GM23338 (cell line): ENCODE measurements at regions not wholly inside any gene's neighbourhood (a gene's known extent, or its start where the extent isn't known, plus 50 kb on each side); places are given as distances from the start of the nearest gene placed in this dataset.

Experiments
- ATAC-seq: fragments of 200-7000 bp; cut with Tn5 transposase; 3 replicates; pipeline ENCODE4 v1.9.1; 2020
- DNase-seq: peaks from one replicate; pipeline ENCODE4 v3.0.0-alpha.2; 2015; ENCODE audit warnings: low spot score
- H2AFZ ChIP-seq: fragments of 200-600 bp; sonication (generic); 2 replicates; pipeline ENCODE4 v1.8.0; 2016; ENCODE audit warnings: antibody characterized with exemption, mild to moderate bottlenecking, moderate library complexity
- H3F3A ChIP-seq: fragments of 200-600 bp; sonication (generic); replicated peaks from 2 replicates; pipeline ENCODE4 v1.8.0; 2017; ENCODE audit warnings: antibody characterized with exemption, mixed run types, low read depth
- H3K27ac ChIP-seq: fragments of 200-600 bp; sonication (generic); 2 replicates; pipeline ENCODE4 v1.6.1; 2016; ENCODE audit warnings: low read depth
- H3K27me3 ChIP-seq: fragments of 200-600 bp; sonication (generic); 2 replicates; pipeline ENCODE4 v1.8.0; 2016; ENCODE audit warnings: mild to moderate bottlenecking, mixed run types, moderate library complexity; ENCODE audit not compliant: insufficient read depth
- H3K36me3 ChIP-seq: fragments of 200-600 bp; sonication (generic); 2 replicates; pipeline ENCODE4 v1.8.0; 2016; ENCODE audit warnings: mild to moderate bottlenecking; ENCODE audit not compliant: insufficient read depth
- H3K4me1 ChIP-seq: fragments of 200-600 bp; sonication (generic); 2 replicates; pipeline ENCODE4 v1.8.0; 2016; ENCODE audit warnings: mild to moderate bottlenecking, moderate library complexity; ENCODE audit not compliant: insufficient read depth
- H3K4me2 ChIP-seq: fragments of 200-600 bp; sonication (generic); 2 replicates; pipeline ENCODE4 v1.7.1; 2017; ENCODE audit warnings: mixed run types
- H3K4me3 ChIP-seq: fragments of 200-600 bp; sonication (generic); 2 replicates; pipeline ENCODE4 v1.6.1; 2016; ENCODE audit warnings: mixed run types
- H3K79me2 ChIP-seq: fragments of 200-600 bp; sonication (generic); replicated peaks from 2 replicates; pipeline ENCODE4 v1.8.0; 2017; ENCODE audit warnings: mild to moderate bottlenecking; ENCODE audit not compliant: insufficient read depth
- H3K9me2 ChIP-seq: fragments of 200-600 bp; sonication (generic); 2 replicates; pipeline ENCODE4 v1.8.0; 2017; ENCODE audit not compliant: insufficient read depth
- H4K20me1 ChIP-seq: fragments of 200-600 bp; sonication (generic); replicated peaks from 2 replicates; pipeline ENCODE4 v1.8.0; 2017; ENCODE audit warnings: mild to moderate bottlenecking; ENCODE audit not compliant: insufficient read depth
- H3K27ac Mint-ChIP-seq: 2 replicates; pipeline ENCODE4 v1.8.0; 2020; ENCODE audit warnings: inconsistent platforms, mild to moderate bottlenecking, moderate library complexity, mixed read lengths
- H3K27me3 Mint-ChIP-seq: 3 replicates; pipeline ENCODE4 v1.8.0; 2022; ENCODE audit warnings: low read depth, mild to moderate bottlenecking, moderate library complexity, mixed read lengths, inconsistent platforms; ENCODE audit not compliant: insufficient read depth, poor library complexity
- H3K36me3 Mint-ChIP-seq: 3 replicates; pipeline ENCODE4 v1.8.0; 2021; ENCODE audit warnings: low read depth, mild to moderate bottlenecking, inconsistent platforms, moderate library complexity, mixed read lengths
- H3K4me1 Mint-ChIP-seq: 3 replicates; pipeline ENCODE4 v1.8.0; 2020; ENCODE audit warnings: mild to moderate bottlenecking, inconsistent platforms, mixed read lengths
- H3K4me3 Mint-ChIP-seq: 3 replicates; pipeline ENCODE4 v1.8.0; 2021; ENCODE audit warnings: moderate library complexity, mild to moderate bottlenecking, inconsistent platforms, mixed read lengths
- H3K9me3 Mint-ChIP-seq: 3 replicates; pipeline ENCODE4 v1.8.0; 2020; ENCODE audit warnings: moderate library complexity, mild to moderate bottlenecking, inconsistent platforms, mixed read lengths
- ETS1 ChIP-seq: IDR thresholded peaks from 2 replicates; pipeline ENCODE4 v1.6.1; 2016; ENCODE audit warnings: antibody characterized with exemption
- EZH2phosphoT487 ChIP-seq: fragments of 200-600 bp; sonication (generic); IDR thresholded peaks from one replicate; pipeline ENCODE4 v1.8.1; 2018; ENCODE audit warnings: antibody characterized with exemption; ENCODE audit not compliant: unreplicated experiment
- JUNB ChIP-seq: IDR thresholded peaks from one replicate; pipeline ENCODE4 v1.6.1; 2016; ENCODE audit warnings: antibody characterized with exemption; ENCODE audit not compliant: unreplicated experiment
- NANOG ChIP-seq: IDR thresholded peaks from 2 replicates; pipeline ENCODE4 v1.6.1; 2016; ENCODE audit warnings: antibody characterized with exemption, borderline replicate concordance
- ZNF462 ChIP-seq: fragments of 250-450 bp; sonication (Bioruptor Pico); IDR thresholded peaks from 2 replicates; pipeline ENCODE4 v1.5.0; 2020; ENCODE audit warnings: mild to moderate bottlenecking, moderate library complexity

GRCh38 chr21:20276377-20276776 lies 721.8 kb upstream of the NCAM2 start:
- TF ChIP-seq NANOG (no peak), EZH2phosphoT487 (no peak), ZNF462 (CRISPR knock-in tag) (peak; percentile 84), JUNB (no peak)
- ATAC-seq (peak; percentile 74; the same call in 2 of the 3 replicates), DNase-seq (peak; percentile 46)
- no peaks in the 10 kb centered on the region for H3K27me3 ChIP-seq
- H2AFZ ChIP-seq: no peak overlapping the region
- H3K9me3 Mint-ChIP-seq: peaks cover 9% of the 10 kb centered on the region
- no peaks in the 10 kb centered on the region for H3K36me3 ChIP-seq
- peaks cover 34% of the 10 kb centered on the region for H3K4me1 ChIP-seq
- peak overlapping the region; percentile 36; the same call in 1 of the 2 replicates for H3K4me2 ChIP-seq
- H3K36me3 Mint-ChIP-seq: peaks cover 12% of the 10 kb centered on the region
- no peaks in the 10 kb centered on the region for H3F3A ChIP-seq
- H3K27me3 Mint-ChIP-seq: peaks cover 4% of the 10 kb centered on the region
- peak overlapping the region; percentile 47 for H3K27ac ChIP-seq
- H3K27ac Mint-ChIP-seq: peak overlapping the region; percentile 53
- H3K79me2 ChIP-seq: no peaks in the 10 kb centered on the region
- H3K4me3 ChIP-seq: no peak overlapping the region
- H4K20me1 ChIP-seq: no peaks in the 10 kb centered on the region
- H3K4me3 Mint-ChIP-seq: peak overlapping the region; percentile 8; the same call in 1 of the 3 replicates
- 0 out of 2 replicates have a peak, but pooled peaks cover 7% of the 10 kb centered on the region for H3K9me2 ChIP-seq
- H3K4me1 Mint-ChIP-seq: peaks cover 33% of the 10 kb centered on the region

- Mint-ChIP-seq H3K4me3 (peak overlapping the region; percentile 8; the same call in 1 of the 3 replicates), H3K4me1 (peaks cover 33% of the 10 kb centered on the region), H3K27me3 (peaks cover 4% of the 10 kb centered on the region), H3K9me3 (peaks cover 9% of the 10 kb centered on the region), H3K36me3 (peaks cover 12% of the 10 kb centered on the region), H3K27ac (peak overlapping the region; percentile 53)
- ATAC-seq (peak; percentile 91), DNase-seq (peak; percentile 58)
- Histone ChIP-seq H3K79me2 (no peaks in the 10 kb centered on the region), H3K4me2 (peak overlapping the region; percentile 40; the same call in 1 of the 2 replicates), H3K27ac (peak overlapping the region; percentile 47; the same call in 1 of the 2 replicates), H3K36me3 (no peaks in the 10 kb centered on the region), H3K4me3 (no peak overlapping the region), H3K27me3 (no peaks in the 10 kb centered on the region), H2AFZ (no peak overlapping the region), H4K20me1 (no peaks in the 10 kb centered on the region), H3F3A (no peaks in the 10 kb centered on the region), H3K4me1 (peaks cover 34% of the 10 kb centered on the region), H3K9me2 (0 out of 2 replicates have a peak, but pooled peaks cover 7% of the 10 kb centered on the region)
- TF ChIP-seq NANOG: 0 out of 2 replicates have a peak, but pooled peaks have one; percentile 17
- no peak for TF ChIP-seq ETS1
Observed at GRCh38 chr21:20276954-20277353, 721.3 kb upstream of the NCAM2 start.
